ENCODE measurements at regions not wholly inside any gene's neighbourhood (a gene's known extent, or its start where the extent isn't known, plus 50 kb on each side); places are given as distances from the start of the nearest gene placed in this dataset.

DNA sequence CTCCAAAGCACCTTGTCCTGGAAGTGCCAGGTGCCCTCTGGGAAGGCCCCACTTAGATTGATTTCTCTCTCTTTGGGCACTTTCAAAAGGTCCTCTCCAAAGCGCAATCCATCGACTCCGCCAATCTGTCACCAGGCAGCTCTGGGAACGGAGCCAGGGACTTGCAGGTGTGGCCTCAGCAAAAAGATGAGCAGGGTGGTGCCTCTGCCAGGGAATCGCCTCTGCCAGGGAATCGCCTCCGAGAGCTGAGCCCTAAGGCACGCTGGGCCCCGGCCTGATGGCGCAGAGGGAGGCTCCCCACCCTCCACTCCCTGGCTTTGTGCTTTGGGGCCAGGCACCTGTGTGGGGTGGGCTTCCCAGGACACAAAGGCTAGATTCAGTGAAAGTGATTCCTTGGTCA lies 1391.3 kb downstream of the TBC1D22A start:
- TF ChIP-seq EZH2phosphoT487 (IDR thresholded peaks at IDR 0.05; ENCODE audit: low read length) (no peak), CTCF (IDR thresholded peaks at IDR 0.05; ENCODE audit: low read length) (no peak), EZH2 (optimal IDR thresholded peaks at IDR 0.05; ENCODE audit: low read depth, low read length) (no peak)

Data from MM.1S (cell line).